DOHH2 (cell line): ENCODE measurements at regions not wholly inside any gene's neighbourhood (a gene's known extent, or its start where the extent isn't known, plus 50 kb on each side); places are given as distances from the start of the nearest gene placed in this dataset.

ENCODE experiments used
- H3F3A ChIP-seq: fragments of 200-600 bp; sonication (generic), shearing (Covaris generic); 2 replicates; pipeline ENCODE4 v1.6.0; 2016; ENCODE audit warnings: antibody characterized with exemption, mild to moderate bottlenecking; ENCODE audit not compliant: control insufficient read depth, insufficient read depth
- H3K27ac ChIP-seq: fragments of 200-600 bp; sonication (generic); 2 replicates; pipeline ENCODE4 v1.5.1; 2014; ENCODE audit warnings: low read depth, mild to moderate bottlenecking, low read length, moderate library complexity
- H3K27me3 ChIP-seq: fragments of 200-600 bp; sonication (generic); 2 replicates; pipeline ENCODE4 v1.6.1; 2014; ENCODE audit warnings: mild to moderate bottlenecking, low read length, mixed read lengths; ENCODE audit not compliant: control insufficient read depth
- H3K36me3 ChIP-seq: fragments of 200-600 bp; sonication (generic); 2 replicates; pipeline ENCODE4 v1.6.1; 2014; ENCODE audit warnings: mild to moderate bottlenecking, low read length, moderate library complexity, mixed read lengths; ENCODE audit not compliant: control insufficient read depth
- H3K4me1 ChIP-seq: fragments of 200-600 bp; sonication (generic); 2 replicates; pipeline ENCODE4 v1.6.1; 2014; ENCODE audit warnings: mild to moderate bottlenecking, low read length, mixed read lengths; ENCODE audit not compliant: control insufficient read depth
- H3K4me2 ChIP-seq: fragments of 200-600 bp; sonication (generic); 2 replicates; pipeline ENCODE4 v1.6.0; 2014; ENCODE audit warnings: mild to moderate bottlenecking, low read length, moderate library complexity
- H3K4me3 ChIP-seq: fragments of 200-600 bp; sonication (generic); 2 replicates; pipeline ENCODE4 v1.5.1; 2014; ENCODE audit warnings: mild to moderate bottlenecking, low read length, mixed read lengths
- H3K79me2 ChIP-seq: fragments of 200-600 bp; sonication (generic); 2 replicates; pipeline ENCODE4 v1.6.1; 2014; ENCODE audit warnings: mild to moderate bottlenecking, low read length, mixed read lengths; ENCODE audit not compliant: control insufficient read depth
- H3K9me2 ChIP-seq: fragments of 200-600 bp; sonication (generic); replicated peaks from 2 replicates; pipeline ENCODE4 v1.6.1; 2014; ENCODE audit warnings: mild to moderate bottlenecking, low read length, mixed read lengths; ENCODE audit not compliant: control insufficient read depth
- H3K9me3 ChIP-seq: fragments of 200-600 bp; sonication (generic); 2 replicates; pipeline ENCODE4 v1.6.1; 2014; ENCODE audit warnings: antibody characterized with exemption, low read length, mixed read lengths; ENCODE audit not compliant: control insufficient read depth, insufficient read depth
- H4K20me1 ChIP-seq: fragments of 200-600 bp; sonication (generic); 2 replicates; pipeline ENCODE4 v1.6.0; 2014; ENCODE audit warnings: low read depth, mild to moderate bottlenecking, antibody characterized with exemption, low read length, moderate library complexity; ENCODE audit not compliant: control insufficient read depth, insufficient read depth
- EZH2phosphoT487 ChIP-seq: fragments of 200-600 bp; sonication (generic); IDR thresholded peaks from 2 replicates; pipeline ENCODE4 v1.6.1; 2017; ENCODE audit warnings: borderline replicate concordance, mild to moderate bottlenecking, antibody characterized with exemption, low read length, moderate library complexity, mixed read lengths
- TF ChIP-seq, protein P1 (sequence below): fragments of 200-600 bp; sonication (generic); IDR thresholded peaks from one replicate; pipeline ENCODE4 v1.5.1; 2014; ENCODE audit warnings: antibody characterized with exemption, mild to moderate bottlenecking, low read depth, low read length; ENCODE audit not compliant: poor library complexity, severe bottlenecking

DNA sequence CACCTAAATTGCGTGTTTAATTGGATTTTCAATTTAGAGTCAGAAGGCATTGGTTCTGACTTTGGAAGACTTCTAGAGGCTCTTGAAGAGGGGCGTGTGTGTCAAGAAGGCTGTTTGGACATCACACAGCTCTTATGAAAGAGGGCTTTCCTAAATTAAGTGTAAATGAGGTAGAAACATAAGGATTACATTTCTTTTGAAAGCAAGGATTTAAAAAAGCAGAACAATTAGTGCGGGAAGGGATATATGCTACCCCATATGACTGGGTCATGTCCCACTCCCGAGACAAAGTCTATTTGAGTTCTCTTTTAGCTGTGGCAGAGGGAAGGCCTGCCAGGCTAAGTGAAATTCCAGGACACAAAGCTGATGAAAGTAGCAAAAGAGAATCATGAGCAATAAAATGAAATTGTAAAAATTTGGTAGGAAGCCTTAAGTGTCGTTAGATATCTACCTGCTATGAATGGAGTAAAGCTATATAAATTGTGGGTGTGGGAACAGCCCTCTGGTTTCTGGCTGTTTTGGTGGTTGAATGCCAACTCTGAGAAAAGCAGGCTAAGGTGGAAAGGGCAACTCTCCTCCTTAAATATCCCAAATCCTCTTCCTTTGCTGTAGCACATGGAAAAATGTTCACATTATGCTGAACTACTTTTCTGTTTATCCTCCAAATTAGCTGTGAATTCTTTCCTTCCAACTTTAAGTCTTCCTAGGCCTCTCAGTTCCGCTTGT lies 100.6 kb upstream of the TSC22D2 start:
- Histone ChIP-seq H3K79me2 (no peaks in the 10 kb centered on the region), H3K4me2 (no peak overlapping the region), H3K9me3 (no peaks in the 10 kb centered on the region), H3K27me3 (peaks cover 12% of the 10 kb centered on the region), H3K36me3 (no peaks in the 10 kb centered on the region), H3K4me3 (no peak overlapping the region), H3K9me2 (no peaks in the 10 kb centered on the region), H3F3A (no peaks in the 10 kb centered on the region), H3K4me1 (no peaks in the 10 kb centered on the region), H3K27ac (no peak overlapping the region), H4K20me1 (no peaks in the 10 kb centered on the region)
- TF ChIP-seq, protein P1, sequence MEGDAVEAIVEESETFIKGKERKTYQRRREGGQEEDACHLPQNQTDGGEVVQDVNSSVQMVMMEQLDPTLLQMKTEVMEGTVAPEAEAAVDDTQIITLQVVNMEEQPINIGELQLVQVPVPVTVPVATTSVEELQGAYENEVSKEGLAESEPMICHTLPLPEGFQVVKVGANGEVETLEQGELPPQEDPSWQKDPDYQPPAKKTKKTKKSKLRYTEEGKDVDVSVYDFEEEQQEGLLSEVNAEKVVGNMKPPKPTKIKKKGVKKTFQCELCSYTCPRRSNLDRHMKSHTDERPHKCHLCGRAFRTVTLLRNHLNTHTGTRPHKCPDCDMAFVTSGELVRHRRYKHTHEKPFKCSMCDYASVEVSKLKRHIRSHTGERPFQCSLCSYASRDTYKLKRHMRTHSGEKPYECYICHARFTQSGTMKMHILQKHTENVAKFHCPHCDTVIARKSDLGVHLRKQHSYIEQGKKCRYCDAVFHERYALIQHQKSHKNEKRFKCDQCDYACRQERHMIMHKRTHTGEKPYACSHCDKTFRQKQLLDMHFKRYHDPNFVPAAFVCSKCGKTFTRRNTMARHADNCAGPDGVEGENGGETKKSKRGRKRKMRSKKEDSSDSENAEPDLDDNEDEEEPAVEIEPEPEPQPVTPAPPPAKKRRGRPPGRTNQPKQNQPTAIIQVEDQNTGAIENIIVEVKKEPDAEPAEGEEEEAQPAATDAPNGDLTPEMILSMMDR = no peak
- TF ChIP-seq EZH2phosphoT487 = no peak

DNA sequence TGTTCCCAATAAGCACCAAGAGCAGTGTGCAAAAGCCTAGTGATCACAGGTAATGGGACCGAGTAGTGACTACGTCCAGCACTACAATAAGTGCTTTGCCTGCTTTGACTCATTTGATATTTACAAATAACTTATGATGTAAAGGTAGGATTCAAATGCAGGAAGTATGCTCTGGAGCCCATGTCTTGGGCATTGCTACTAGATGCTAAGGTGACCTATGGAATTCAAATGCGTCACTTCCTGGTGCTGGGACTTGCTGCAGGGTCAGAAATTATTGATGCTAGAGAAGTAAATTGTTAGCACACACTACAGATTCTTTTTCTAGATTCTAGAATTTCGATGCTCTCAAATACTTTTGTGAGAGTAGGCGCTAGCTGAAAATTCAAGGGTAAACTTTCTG lies 101.2 kb upstream of the TSC22D2 start:
- Histone ChIP-seq H4K20me1 (no peaks in the 10 kb centered on the region), H3K79me2 (no peaks in the 10 kb centered on the region)
- no peak for TF ChIP-seq EZH2phosphoT487
- TF ChIP-seq, protein P1 = no peak

DNA sequence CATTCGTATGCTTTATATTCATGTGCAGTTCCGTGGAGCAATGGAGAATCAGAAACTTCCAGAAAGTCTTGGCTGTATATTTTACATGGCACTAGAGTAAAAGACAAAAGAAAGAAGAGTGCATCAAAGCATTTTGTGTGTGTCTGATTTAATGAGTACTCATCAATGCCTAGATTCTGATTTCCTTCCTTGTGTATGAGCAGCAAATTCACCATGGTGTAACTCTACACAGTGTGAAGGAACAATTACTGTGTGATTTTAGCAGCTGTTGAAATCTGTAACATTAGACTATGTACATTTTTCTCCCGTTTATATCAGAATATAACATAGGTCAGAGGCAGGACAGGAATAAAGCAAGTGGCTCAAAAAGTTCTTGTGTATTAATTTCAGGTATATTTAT lies 102.0 kb upstream of the TSC22D2 start:
- Histone ChIP-seq H3K27me3 (peaks cover 22% of the 10 kb centered on the region), H3K79me2 (no peaks in the 10 kb centered on the region), H3K4me3 (no peak overlapping the region), H4K20me1 (no peaks in the 10 kb centered on the region), H3K9me3 (no peaks in the 10 kb centered on the region), H3K36me3 (no peaks in the 10 kb centered on the region), H3K4me2 (no peak overlapping the region), H3K4me1 (no peaks in the 10 kb centered on the region), H3F3A (no peaks in the 10 kb centered on the region), H3K27ac (no peak overlapping the region), H3K9me2 (no peaks in the 10 kb centered on the region)
- TF ChIP-seq, protein P1 = no peak
- TF ChIP-seq EZH2phosphoT487 = no peak

More for the DNA sequence above, 101.2 kb upstream of the TSC22D2 start:
- H3K36me3 ChIP-seq = no peaks in the 10 kb centered on the region
- no peaks in the 10 kb centered on the region for H3K9me2 ChIP-seq
- H3K4me3 ChIP-seq = no peak overlapping the region
- no peaks in the 10 kb centered on the region for H3K4me1 ChIP-seq
- no peak overlapping the region for H3K27ac ChIP-seq
- no peaks in the 10 kb centered on the region for H3F3A ChIP-seq
- no peaks in the 10 kb centered on the region for H3K9me3 ChIP-seq
- no peak overlapping the region for H3K4me2 ChIP-seq
- peaks cover 15% of the 10 kb centered on the region for H3K27me3 ChIP-seq
